HG03025 (cell line): ENCODE measurements at regions not wholly inside any gene's neighbourhood (a gene's known extent, or its start where the extent isn't known, plus 50 kb on each side); places are given as distances from the start of the nearest gene placed in this dataset.

Source experiments
- ATAC-seq: cut with Tn5 transposase; IDR thresholded peaks from one replicate; pipeline ENCODE4 v1.9.1; 2021; ENCODE audit warnings: mild to moderate bottlenecking, moderate library complexity; ENCODE audit not compliant: unreplicated experiment, low FRiP score

DNA sequence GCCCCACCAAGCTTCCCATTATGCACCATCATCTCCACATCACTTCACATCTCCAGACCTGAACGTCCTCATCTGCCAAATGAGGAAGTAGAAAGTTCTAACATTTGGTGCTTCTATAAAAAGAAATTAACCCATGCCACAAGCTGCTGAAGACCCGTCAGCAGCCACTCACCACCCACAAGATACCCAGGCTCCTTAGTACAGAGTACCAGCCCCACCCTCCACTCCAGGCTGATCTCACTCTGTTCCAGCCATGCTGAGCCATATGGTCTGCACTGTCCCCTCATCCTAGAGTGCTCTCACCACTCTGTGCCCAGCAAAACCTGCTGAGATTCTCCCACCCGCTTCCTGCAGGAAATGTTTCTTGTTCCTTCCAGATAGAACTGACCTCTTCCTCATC is 240.8 kb upstream of the PPARGC1A start:
- ATAC-seq: no peak

GRCh38 chr4:24126776-24127175 is 236.9 kb upstream of the PPARGC1A start:
- no peak for ATAC-seq

DNA sequence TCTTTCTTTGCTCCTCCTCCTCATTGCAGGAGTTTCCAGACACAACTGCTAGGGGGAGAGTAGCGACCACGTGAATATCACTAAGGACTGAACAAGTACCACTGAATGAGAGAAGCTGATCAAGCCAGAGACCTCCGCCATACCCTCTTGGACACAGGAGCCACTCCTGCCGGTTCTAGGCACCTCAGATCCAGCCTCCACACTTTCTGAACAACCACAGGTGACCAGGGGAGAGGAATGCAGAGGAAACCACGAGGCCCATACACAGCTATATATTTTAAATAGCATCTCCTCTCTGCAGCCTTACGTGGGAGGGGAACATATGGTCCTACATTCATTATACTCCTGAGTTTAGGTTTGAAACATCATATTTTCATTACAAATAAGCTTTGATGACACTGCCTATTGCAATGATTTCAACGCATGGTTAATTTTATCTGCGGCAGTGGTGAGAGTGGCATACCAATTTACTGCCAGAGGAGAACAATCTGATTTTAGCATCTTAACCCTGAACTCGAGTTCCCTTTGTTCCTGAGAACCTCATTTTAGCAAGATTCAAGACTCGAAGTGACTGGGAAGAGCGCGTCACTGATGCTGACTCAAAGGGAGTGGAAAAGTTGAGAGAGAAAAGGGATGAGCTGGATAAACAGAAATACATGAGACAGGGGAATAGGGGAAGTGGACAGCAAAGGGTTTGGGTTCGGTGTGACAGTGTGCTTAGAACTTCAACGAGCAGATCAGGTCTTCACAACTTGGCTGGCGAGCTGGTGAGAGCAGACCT is 231.7 kb upstream of the PPARGC1A start:
- no peak for ATAC-seq

DNA sequence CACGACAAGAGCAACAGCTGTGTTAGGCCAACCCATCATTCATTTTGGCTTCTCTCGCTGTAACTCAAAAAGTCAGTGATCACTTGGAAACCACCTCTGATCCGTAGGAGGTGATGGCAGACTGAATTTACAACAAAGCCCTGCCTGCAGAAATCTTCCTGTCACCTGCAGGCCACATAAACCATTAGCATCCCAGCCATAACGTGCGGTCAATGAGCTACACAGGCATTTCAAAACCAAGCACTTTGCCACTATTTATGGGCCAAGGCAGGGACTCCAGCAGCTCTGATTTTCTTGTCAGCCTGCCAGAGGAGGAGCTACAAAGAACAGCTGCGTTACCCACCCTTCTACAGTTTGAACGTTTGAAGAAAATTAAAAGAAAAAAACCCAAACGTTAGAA is 228.1 kb upstream of the PPARGC1A start:
- no peak for ATAC-seq

DNA sequence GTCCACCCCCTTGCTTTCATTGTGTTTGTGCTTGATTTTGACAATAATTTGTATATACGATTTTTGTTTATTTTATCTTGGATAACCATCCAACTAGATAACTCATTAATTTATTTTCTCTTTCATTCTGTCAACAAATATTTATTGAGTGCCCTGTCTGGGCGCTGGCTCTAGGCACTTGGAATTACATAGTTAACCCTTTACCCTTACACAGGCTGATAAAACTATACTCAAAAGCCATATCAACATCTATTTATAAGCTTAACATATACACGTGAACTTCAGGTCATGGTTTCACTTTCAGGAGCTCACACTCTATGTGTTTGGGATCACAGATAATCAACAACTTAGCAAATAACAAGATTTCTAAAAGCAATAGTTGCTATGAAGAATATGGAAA is 226.3 kb upstream of the PPARGC1A start:
- no peak for ATAC-seq

GRCh38 chr4:24114919-24115500 is 225.2 kb upstream of the PPARGC1A start:
- ATAC-seq: no peak

DNA sequence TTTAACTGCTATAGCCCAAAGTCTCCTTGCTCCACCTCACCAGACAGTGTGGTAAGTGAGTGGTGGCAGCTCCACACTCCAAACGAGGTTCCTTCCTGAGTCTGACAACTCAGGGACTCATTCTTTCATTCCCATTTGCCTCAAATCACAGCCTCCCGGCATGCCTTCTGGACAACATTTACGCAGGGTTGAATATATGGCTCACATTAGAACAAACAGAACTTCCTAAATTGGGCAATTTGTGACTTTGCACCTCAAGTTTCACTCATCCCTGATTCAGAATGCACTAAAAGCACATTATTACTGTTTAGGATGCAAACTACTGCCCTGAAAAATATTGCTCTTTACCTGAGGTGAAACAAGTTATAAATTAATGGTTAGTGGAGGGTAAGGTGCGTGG is 224.6 kb upstream of the PPARGC1A start:
- ATAC-seq: no peak

- ATAC-seq: no peak
Measured at GRCh38 chr4:24112466-24112865, 222.6 kb upstream of the PPARGC1A start.

DNA sequence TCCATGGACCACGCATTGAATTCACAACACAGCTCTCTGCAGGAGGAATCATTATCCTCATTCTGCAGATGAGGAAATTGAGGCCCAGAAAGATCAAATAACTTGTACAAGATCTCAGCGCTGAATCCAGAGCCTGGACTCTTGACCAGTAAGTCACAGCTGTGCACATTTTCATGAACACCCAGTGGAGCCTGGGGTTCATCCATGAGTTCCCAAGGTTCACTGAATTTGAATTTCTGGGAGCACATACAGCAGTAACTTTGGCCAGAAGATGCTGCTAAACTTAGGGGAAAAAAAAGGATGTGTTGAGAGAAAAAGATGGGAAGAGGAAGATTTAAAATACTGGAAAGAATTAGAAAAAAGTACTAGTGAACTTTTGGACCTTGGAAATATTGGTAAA is 218.7 kb upstream of the PPARGC1A start:
- no peak for ATAC-seq

DNA sequence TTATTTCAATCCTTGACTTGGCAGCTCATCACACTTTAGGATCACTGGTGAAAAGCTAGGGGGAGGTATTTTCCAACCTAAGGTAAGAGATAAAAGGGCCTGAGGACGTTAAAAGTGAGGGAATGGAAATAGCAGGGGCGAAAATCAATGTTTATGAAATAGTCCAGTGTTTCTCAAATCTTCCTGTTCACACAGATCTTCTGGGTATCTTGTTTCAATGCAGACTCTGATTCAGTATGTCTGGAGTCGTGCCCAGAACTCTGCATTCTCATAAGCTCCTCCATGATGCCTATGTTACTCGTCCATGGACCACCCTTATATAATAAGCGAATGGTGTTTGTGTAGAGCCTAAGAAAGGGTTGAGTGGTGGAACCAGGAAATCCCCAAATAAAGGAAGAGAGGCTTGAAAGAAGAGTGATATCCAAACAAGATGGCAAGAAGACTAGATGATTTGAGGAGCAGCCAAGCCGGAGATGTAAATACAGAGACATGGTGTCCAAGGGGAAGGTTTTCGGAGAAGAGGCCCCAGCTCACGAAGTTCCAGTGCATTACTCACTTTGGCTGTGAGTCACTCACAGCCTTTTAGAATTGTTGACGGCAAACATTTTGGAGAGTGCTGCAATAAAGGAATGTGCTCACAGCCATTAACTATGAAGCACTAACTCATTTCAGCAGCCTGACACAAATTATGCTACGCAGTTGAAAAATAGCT is 215.6 kb upstream of the PPARGC1A start:
- ATAC-seq: no peak

DNA sequence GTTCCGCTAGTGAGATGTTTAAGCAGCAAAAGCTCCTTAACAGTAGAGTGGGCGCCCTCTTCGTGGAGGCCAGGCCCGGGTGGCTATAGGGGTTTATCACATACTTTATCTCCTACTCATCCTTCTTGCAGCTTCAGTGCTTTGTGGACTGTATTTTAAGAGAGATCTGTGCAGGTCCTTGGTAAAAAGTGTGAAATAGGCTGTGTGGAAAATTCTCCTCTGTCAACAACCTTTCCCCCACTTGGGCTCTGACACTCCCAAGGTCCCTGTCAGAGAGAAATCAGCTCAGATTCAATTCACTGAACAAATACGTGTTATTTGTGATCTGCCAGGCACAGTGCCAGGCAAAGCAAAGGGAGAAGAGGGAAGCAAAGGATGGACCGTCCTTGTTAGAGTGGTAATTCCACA is 214.3 kb upstream of the PPARGC1A start:
- ATAC-seq: no peak

DNA sequence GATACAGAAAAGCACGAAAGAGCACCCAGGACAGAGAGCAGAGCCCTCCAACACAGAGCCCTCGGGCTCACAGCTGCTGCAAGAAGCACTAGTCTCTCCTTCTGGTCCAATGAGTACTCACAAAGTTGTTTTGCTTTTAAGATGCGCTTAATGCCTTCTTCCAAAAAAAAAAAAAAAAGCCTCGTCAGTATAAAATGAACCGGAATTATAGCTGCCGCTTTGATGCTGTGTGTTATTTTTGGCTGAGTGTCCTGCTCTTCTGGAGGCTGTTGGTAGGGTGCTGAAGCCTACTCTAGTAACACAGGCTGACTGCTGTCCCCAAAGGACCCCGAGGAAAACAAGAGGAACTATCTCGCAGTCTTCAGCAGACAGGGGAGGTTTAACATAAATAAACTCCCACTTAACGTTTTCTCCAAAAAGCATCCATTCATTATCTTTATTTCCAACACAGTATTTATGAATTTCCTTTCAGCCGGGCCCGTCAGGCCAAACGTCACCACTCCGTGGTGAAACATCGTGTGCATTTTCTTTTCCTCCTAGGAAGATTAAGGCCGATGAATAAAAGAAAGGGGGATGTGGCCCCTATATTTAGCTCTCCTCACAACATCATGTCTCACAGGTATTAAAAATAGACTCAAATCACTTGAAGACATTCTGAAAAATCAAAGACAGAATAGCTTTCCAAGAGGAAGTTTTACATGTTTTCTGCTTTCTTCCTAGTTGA is 213.7 kb upstream of the PPARGC1A start:
- ATAC-seq: no peak

- no peak for ATAC-seq
Measured at GRCh38 chr4:24102621-24103020, 212.8 kb upstream of the PPARGC1A start.

DNA sequence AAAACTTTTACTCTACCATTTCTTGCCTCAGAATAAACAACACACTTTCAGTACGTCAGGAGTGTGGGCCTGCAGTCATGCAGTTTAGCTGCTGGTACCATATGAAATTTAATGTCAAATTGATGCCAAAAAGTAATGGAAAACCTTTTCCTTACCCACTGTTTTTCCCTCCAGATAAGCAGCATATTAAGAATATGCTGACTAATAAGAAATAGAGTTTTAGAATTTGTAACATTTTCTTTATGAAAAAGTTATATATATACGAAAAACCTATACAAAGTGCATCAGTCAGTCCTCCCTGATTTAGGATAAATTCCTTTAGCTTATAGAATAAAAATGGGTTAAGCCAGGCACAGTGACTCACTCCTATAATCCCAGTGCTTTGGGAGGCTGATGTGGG is 206.8 kb upstream of the PPARGC1A start:
- no peak for ATAC-seq

DNA sequence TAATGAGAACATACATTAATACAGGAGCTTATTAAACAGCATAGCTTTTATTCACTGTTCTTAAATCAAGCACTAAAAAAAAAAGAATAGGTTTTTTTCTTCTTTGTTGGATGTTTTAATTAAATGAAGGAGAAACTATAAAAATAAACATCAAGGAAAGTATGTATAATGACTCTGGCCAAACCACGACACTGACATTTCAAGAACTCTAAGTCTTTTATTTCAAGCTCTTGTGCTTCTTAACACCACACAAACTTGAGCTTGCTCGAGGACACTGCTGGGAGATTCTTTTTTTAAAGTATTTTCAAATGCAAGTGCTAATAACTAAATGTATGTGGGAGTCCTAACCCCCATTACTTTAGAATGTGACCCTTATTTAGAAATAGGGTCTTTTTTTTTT is 204.9 kb upstream of the PPARGC1A start:
- ATAC-seq: no peak

DNA sequence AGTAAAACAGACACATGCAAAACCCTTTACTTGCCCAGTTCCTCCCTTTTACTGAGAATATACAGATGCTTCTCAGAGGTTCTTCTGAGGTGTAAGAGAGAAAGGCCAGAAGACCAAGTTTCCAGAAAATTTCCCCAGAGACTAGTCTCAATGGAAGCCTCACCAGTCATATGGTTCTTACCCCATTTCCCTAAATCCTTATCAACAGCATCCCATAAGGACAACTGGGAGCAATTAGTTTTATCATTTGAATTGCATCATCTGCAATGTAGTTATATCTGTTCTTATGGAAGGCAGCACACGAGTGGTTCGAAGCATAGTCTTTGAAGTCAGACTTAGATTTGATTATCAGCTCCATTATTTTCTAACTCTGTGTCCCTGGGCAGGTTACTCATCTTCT is 203.6 kb upstream of the PPARGC1A start:
- ATAC-seq: no peak

DNA sequence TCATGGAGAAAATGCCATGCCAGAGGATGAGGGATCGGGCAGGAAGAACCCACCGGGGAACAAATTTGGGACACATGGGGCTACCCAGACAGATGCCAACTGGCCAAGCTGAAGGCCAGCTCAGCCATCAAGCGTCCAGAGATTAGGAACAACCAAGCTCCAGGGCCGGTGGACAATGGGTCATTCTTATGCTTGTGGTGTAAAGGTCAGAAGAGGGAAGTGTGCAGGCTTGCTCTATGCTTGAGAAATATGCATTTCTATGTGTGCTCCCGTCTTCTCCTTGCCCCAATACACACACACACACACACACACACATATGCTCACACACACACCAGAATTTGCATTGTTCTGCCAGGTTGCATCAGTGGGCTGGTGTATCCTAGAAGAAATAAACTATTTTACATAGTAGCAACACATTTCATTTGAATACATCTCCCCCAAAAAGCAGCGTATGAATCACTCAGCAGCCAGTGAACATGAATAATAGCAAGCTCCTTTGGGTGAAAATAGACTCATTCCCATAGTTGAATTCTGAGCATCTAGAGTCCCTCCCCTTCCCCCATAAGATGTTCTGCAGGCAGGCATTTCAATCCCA is 201.9 kb upstream of the PPARGC1A start:
- no peak for ATAC-seq

- no peak for ATAC-seq
Measured at GRCh38 chr4:24089851-24090534, 200.1 kb upstream of the PPARGC1A start.

DNA sequence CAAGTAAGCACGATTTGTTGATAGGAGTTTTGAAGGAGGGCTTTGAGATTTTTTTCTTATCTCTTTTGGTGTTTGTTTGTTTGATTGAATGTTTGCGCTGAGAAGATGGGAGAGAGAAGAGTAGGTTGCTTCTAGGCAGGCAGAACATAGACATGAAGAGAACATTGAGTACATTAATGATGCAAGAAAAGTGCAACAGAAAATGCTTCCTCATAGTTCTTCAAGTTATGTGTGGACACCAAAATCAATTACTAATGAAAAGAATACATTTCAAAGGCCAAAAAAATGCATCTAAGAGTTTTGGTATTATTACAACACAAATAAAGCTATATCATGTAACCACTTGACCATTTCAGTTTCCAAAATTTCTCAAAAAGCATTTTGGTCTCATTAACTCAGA is 191.0 kb upstream of the PPARGC1A start:
- no peak for ATAC-seq

- no peak for ATAC-seq
Measured at GRCh38 chr4:24078347-24078962, 188.6 kb upstream of the PPARGC1A start.
